Transverse colon (tissue), 4 donors: ENCODE measurements at regions not wholly inside any gene's neighbourhood (a gene's known extent, or its start where the extent isn't known, plus 50 kb on each side); places are given as distances from the start of the nearest gene placed in this dataset.
"Not testable (repeated sequence)": the region's sequence is repeated elsewhere in the genome, so short reads cannot be mapped to it uniquely, and the experiment has no call there.

Experiments used
- DNase-seq: peaks from one replicate; pipeline ENCODE4 v3.0.0-alpha.2; 2019
- H3K27ac ChIP-seq, 4 donors: fragments of 200-600 bp; sonication (generic); 2 replicates each; pipeline ENCODE4 v1.5.1; 2016 to 2018; ENCODE audit warnings: inconsistent platforms in 4 of 4
- H3K27me3 ChIP-seq: fragments of 200-600 bp; sonication (generic); 2 replicates; pipeline ENCODE4 v1.5.1; 2017; ENCODE audit warnings: inconsistent platforms
- H3K36me3 ChIP-seq, 4 donors: fragments of 200-600 bp; sonication (generic); 2 replicates each; pipeline ENCODE4 v1.5.1; 2017 to 2019; ENCODE audit warnings: inconsistent platforms in 4 of 4
- H3K4me1 ChIP-seq, 4 donors: fragments of 200-600 bp; sonication (generic); 2 replicates each; pipeline ENCODE4 v1.5.1; 2017 to 2020; ENCODE audit warnings: inconsistent platforms in 4 of 4
- H3K4me3 ChIP-seq, 4 donors: fragments of 200-600 bp; sonication (generic); 1 replicate in 1 of 4; 2 replicates in 3 of 4; pipeline versions ENCODE4 v1.5.1 to v1.6.1; 2017 to 2019; ENCODE audit warnings: inconsistent platforms in 4 of 4
- H3K9me3 ChIP-seq, 2 donors: fragments of 200-600 bp; sonication (generic); 2 replicates each; pipeline ENCODE4 v1.5.1; 2017 to 2019; ENCODE audit warnings: inconsistent platforms in 2 of 2
- CTCF ChIP-seq, 5 experiments: fragments of 200-600 bp in 3 of 5; fragments of 450-650 bp in 2 of 5; sonication (generic) in 3 of 5; IDR thresholded peaks; 1 replicate in 2 of 5; 2 replicates in 3 of 5; pipeline ENCODE4 v1.5.1; 2016 to 2017; ENCODE audit warnings: antibody characterized with exemption in 5 of 5, inconsistent platforms in 3 of 5, mild to moderate bottlenecking in 2 of 5, moderate library complexity in 1 of 5
- EP300 ChIP-seq: sonication (generic); formaldehyde crosslinking; IDR thresholded peaks from one replicate; pipeline ENCODE4 v1.6.1; 2017; ENCODE audit warnings: antibody characterized with exemption, low read depth
- POLR2A ChIP-seq: fragments of 450-650 bp; IDR thresholded peaks from one replicate; pipeline ENCODE4 v1.6.1; 2016; ENCODE audit warnings: antibody characterized with exemption, mild to moderate bottlenecking, moderate library complexity
- POLR2AphosphoS5 ChIP-seq, 3 donors: sonication (generic); formaldehyde crosslinking; IDR thresholded peaks; one replicate each; pipeline ENCODE4 v1.6.1; 2016; ENCODE audit warnings: antibody characterized with exemption in 3 of 3
- WGBS, 2 donors: methylation state at CpG; one replicate each; pipeline ENCODE4 v1.1.5; 2018; ENCODE audit warnings: low coverage in 1 of 2; 5-methylcytosine and 5-hydroxymethylcytosine counted together
- in situ Hi-C, 4 donors: fragments of 200-750 bp; cut with MboI; loops; one replicate each; pipeline versions ENCODE4 v1.15.0 to v1.15.1; 2017; ENCODE audit warnings: low sequenced_read_pairs in 3 of 4, low pct_ligation_motif_present in 1 of 4, low pct_unique_long_range_greater_than_20kb in 1 of 4
- intact Hi-C: fragments of 100-400 bp; cut with DNase I; formaldehyde crosslinking; loops from one replicate; pipeline ENCODE4 v1.15.1; 2023; ENCODE audit warnings: low total_unique reads

GRCh38 chr6:150490586-150490985 lies 109.1 kb upstream of the PLEKHG1 start:
- intact Hi-C loops (no loop called here), in situ Hi-C loops (no loop called here)
- 92% methylated on average over 6 of the region's 6 CpGs; no CpG with 5 or more reads in 1 of the 2 donors for WGBS, 2 donors
- DNase-seq = no peak
- Histone ChIP-seq H3K27me3 (no peaks in the 10 kb centered on the region), H3K27ac (no peak overlapping the region), H3K4me1 (peaks cover 0 to 4% (median 0%) of the 10 kb centered on the region in 4 donors), H3K9me3 (no peaks in the 10 kb centered on the region), H3K36me3 (no peaks in the 10 kb centered on the region), H3K4me3 (no peak overlapping the region)
- TF ChIP-seq EP300 (no peak), CTCF (IDR thresholded peaks at IDR 0.05) (no peak), POLR2AphosphoS5 (IDR thresholded peaks at IDR 0.05) (no peak), POLR2A (no peak)

- 55% methylated on average over 2 to 5 of the region's 5 CpGs for WGBS, 2 donors
- Histone ChIP-seq H3K27me3 (no peaks in the 10 kb centered on the region), H3K27ac (no peak overlapping the region), H3K4me3 (no peak overlapping the region), H3K9me3 (no peaks in the 10 kb centered on the region), H3K36me3 (no peaks in the 10 kb centered on the region), H3K4me1 (peaks cover 0 to 4% (median 0%) of the 10 kb centered on the region in 4 donors)
- no peak for DNase-seq
- TF ChIP-seq POLR2A (no peak), POLR2AphosphoS5 (IDR thresholded peaks at IDR 0.05) (no peak), EP300 (no peak), CTCF (IDR thresholded peaks at IDR 0.05) (no peak)
- in situ Hi-C loops (no loop called here), intact Hi-C loops (no loop called here)
Observed at GRCh38 chr6:150491131-150491810, 108.4 kb upstream of the PLEKHG1 start.

GRCh38 chr6:150491811-150492172 lies 107.9 kb upstream of the PLEKHG1 start:
- H3K27ac ChIP-seq = no peak overlapping the region

GRCh38 chr6:150492507-150492906 lies 107.2 kb upstream of the PLEKHG1 start:
- H3K27me3 ChIP-seq = no peaks in the 10 kb centered on the region
- H3K27ac ChIP-seq = no peak overlapping the region
- in situ Hi-C loops (no loop called here), intact Hi-C loops (no loop called here)
- 94 to 95% methylated on average over 2 of the region's 2 CpGs for WGBS, 2 donors
- H3K9me3 ChIP-seq = no peaks in the 10 kb centered on the region
- H3K4me3 ChIP-seq = no peak overlapping the region
- H3K4me1 ChIP-seq = peaks cover 0 to 4% (median 0%) of the 10 kb centered on the region in 4 donors
- no peak for TF ChIP-seq EP300
- no peaks in the 10 kb centered on the region for H3K36me3 ChIP-seq
- DNase-seq = no peak

More at GRCh38 chr6:150491811-150492172, 107.9 kb upstream of the PLEKHG1 start:
- WGBS, 2 donors = 55 to 67% methylated on average over 2 of the region's 2 CpGs
- in situ Hi-C loops (no loop called here), intact Hi-C loops (no loop called here)
- TF ChIP-seq EP300 (no peak), CTCF (IDR thresholded peaks at IDR 0.05) (no peak), POLR2AphosphoS5 (IDR thresholded peaks at IDR 0.05) (no peak), POLR2A (no peak)
- no peak for DNase-seq
- Histone ChIP-seq H3K9me3 (no peaks in the 10 kb centered on the region), H3K27me3 (no peaks in the 10 kb centered on the region), H3K4me3 (no peak overlapping the region), H3K4me1 (peaks cover 0 to 4% (median 0%) of the 10 kb centered on the region in 4 donors), H3K36me3 (no peaks in the 10 kb centered on the region)

GRCh38 chr6:150492941-150493340 lies 106.7 kb upstream of the PLEKHG1 start:
- peaks cover 0 to 4% (median 0%) of the 10 kb centered on the region in 4 donors for H3K4me1 ChIP-seq
- DNase-seq = no peak
- in situ Hi-C loops (no loop called here), intact Hi-C loops (no loop called here)
- no peak overlapping the region for H3K4me3 ChIP-seq
- H3K36me3 ChIP-seq = no peaks in the 10 kb centered on the region
- no peak overlapping the region for H3K27ac ChIP-seq
- 63 to 69% methylated on average over 3 to 7 of the region's 7 CpGs for WGBS, 2 donors
- TF ChIP-seq CTCF (IDR thresholded peaks at IDR 0.05) (no peak), POLR2A (no peak), EP300 (no peak), POLR2AphosphoS5 (IDR thresholded peaks at IDR 0.05) (no peak)
- no peaks in the 10 kb centered on the region for H3K9me3 ChIP-seq
- no peaks in the 10 kb centered on the region for H3K27me3 ChIP-seq

GRCh38 chr6:150493552-150493951 lies 106.1 kb upstream of the PLEKHG1 start:
- intact Hi-C loops, H3K4me3 ChIP-seq, in situ Hi-C loops, DNase-seq, H3K27me3 ChIP-seq, H3K27ac ChIP-seq, H3K4me1 ChIP-seq, H3K36me3 ChIP-seq, H3K9me3 ChIP-seq: not testable (repeated sequence)
- 82 to 100% methylated on average over 2 of the region's 2 CpGs for WGBS, 2 donors
